Endothelial cell of umbilical vein (primary cell): ENCODE measurements at regions not wholly inside any gene's neighbourhood (a gene's known extent, or its start where the extent isn't known, plus 50 kb on each side); places are given as distances from the start of the nearest gene placed in this dataset.

Experiments used
- CTCF ChIP-seq, 2 donors: IDR thresholded peaks; 1 replicate in 1 of 2; 2 replicates in 1 of 2; pipeline ENCODE4 v1.5.1; 2011; ENCODE audit warnings: low read length in 2 of 2, mild to moderate bottlenecking in 2 of 2, moderate library complexity in 2 of 2, control low read depth in 1 of 2, inconsistent platforms in 1 of 2, low read depth in 1 of 2; ENCODE audit not compliant: insufficient read depth in 1 of 2; ENCODE audit errors: extremely low read depth in 1 of 2
- EZH2 ChIP-seq: IDR thresholded peaks from 2 replicates; pipeline ENCODE4 v1.6.1; 2012; ENCODE audit warnings: borderline replicate concordance, low read depth, mild to moderate bottlenecking, moderate library complexity, low read length, inconsistent platforms; ENCODE audit not compliant: severe bottlenecking
- FOS ChIP-seq: IDR thresholded peaks from 2 replicates; pipeline ENCODE4 v1.6.1; 2011; ENCODE audit warnings: mild to moderate bottlenecking, low read length, moderate library complexity, borderline replicate concordance; ENCODE audit not compliant: insufficient read depth
- GATA2 ChIP-seq: IDR thresholded peaks from 2 replicates; pipeline ENCODE4 v1.7.0; 2011; ENCODE audit warnings: low read depth, mild to moderate bottlenecking, moderate library complexity, mixed read lengths, low read length; ENCODE audit not compliant: insufficient read length, insufficient read depth
- JUN ChIP-seq: IDR thresholded peaks from 2 replicates; pipeline ENCODE4 v1.6.1; 2011; ENCODE audit warnings: borderline replicate concordance, low read depth; ENCODE audit not compliant: insufficient read length, insufficient read depth
- MAX ChIP-seq: IDR thresholded peaks from 2 replicates; pipeline ENCODE4 v1.6.1; 2011; ENCODE audit not compliant: insufficient read depth, insufficient read length
- MYC ChIP-seq: IDR thresholded peaks from one replicate; pipeline ENCODE4 v1.6.1; 2011; ENCODE audit warnings: mild to moderate bottlenecking, low read depth, low read length
- POLR2A ChIP-seq: IDR thresholded peaks from 2 replicates; pipeline ENCODE4 v1.6.1; 2012; ENCODE audit warnings: low read depth, mild to moderate bottlenecking, control low read depth, low read length
- POLR2AphosphoS5 ChIP-seq: IDR thresholded peaks from 2 replicates; pipeline ENCODE4 v1.6.1; 2012; ENCODE audit warnings: low read depth, mild to moderate bottlenecking, control low read depth, low read length, moderate library complexity; ENCODE audit not compliant: insufficient read depth

GRCh38 chr4:12929784-12930183 is 554.4 kb downstream of the RAB28 start:
- TF ChIP-seq CTCF (IDR thresholded peaks at IDR 0.05; ENCODE audit: extremely low read depth in 1 of 2, insufficient read depth in 1 of 2, low read depth in 1 of 2, low read length in 2 of 2) = no peak
- TF ChIP-seq POLR2AphosphoS5 = no peak
- TF ChIP-seq MYC = no peak
- no peak for TF ChIP-seq EZH2
- TF ChIP-seq POLR2A = no peak
- TF ChIP-seq JUN = no peak
- TF ChIP-seq GATA2 = no peak
- no peak for TF ChIP-seq FOS
- no peak for TF ChIP-seq MAX
